WTC11 (cell line): ENCODE measurements at regions not wholly inside any gene's neighbourhood (a gene's known extent, or its start where the extent isn't known, plus 50 kb on each side); places are given as distances from the start of the nearest gene placed in this dataset.

Source experiments
- ATAC-seq: fragments of 200-7000 bp; cut with Tn5 transposase; 2 replicates; pipeline ENCODE4 v1.10.0; 2021; ENCODE audit warnings: mild to moderate bottlenecking, moderate library complexity
- CTCF ChIA-PET: fragments of 300-600 bp; sonication (Branson Sonifier 250); formaldehyde crosslinking; loops from one replicate; lab custom pipeline; 2021; ENCODE audit warnings: antibody characterized with exemption; lab: Charles Lee
- POLR2A ChIA-PET: fragments of 350-600 bp; sonication (Branson Sonifier 250); formaldehyde crosslinking; loops from one replicate; lab custom pipeline; 2021; ENCODE audit warnings: antibody characterized with exemption; lab: Charles Lee
- DNase-seq: peaks from one replicate; pipeline ENCODE4 v3.0.0; 2021; ENCODE audit warnings: low spot score
- H3K27ac Mint-ChIP-seq: 2 replicates; pipeline ENCODE4 v1.8.0; 2021; ENCODE audit warnings: mixed read lengths
- H3K27me3 Mint-ChIP-seq: 2 replicates; pipeline ENCODE4 v1.8.0; 2021; ENCODE audit warnings: low read depth, mild to moderate bottlenecking, moderate library complexity, mixed read lengths
- H3K36me3 Mint-ChIP-seq: 2 replicates; pipeline ENCODE4 v1.8.0; 2021; ENCODE audit warnings: mixed read lengths
- H3K4me1 Mint-ChIP-seq: 2 replicates; pipeline ENCODE4 v1.8.0; 2022; ENCODE audit warnings: mixed read lengths
- H3K4me3 Mint-ChIP-seq: 2 replicates; pipeline ENCODE4 v1.8.0; 2021; ENCODE audit warnings: mild to moderate bottlenecking, moderate library complexity, mixed read lengths
- H3K9me3 Mint-ChIP-seq: 2 replicates; pipeline ENCODE4 v1.8.0; 2021; ENCODE audit warnings: mixed read lengths
- CDX4 ChIP-seq: fragments of 250-450 bp; sonication (Bioruptor Pico); IDR thresholded peaks from 2 replicates; pipeline ENCODE4 v1.9.0; 2021; ENCODE audit warnings: moderate library complexity, mild to moderate bottlenecking, inconsistent platforms, borderline replicate concordance
- CREM ChIP-seq: sonication (generic); formaldehyde crosslinking; IDR thresholded peaks from 2 replicates; pipeline ENCODE4 v1.8.1; 2022; ENCODE audit warnings: mild to moderate bottlenecking, missing genetic modification reagents, moderate library complexity
- ESRRA ChIP-seq: sonication (generic); formaldehyde crosslinking; IDR thresholded peaks from 2 replicates; pipeline ENCODE4 v1.8.1; 2022; ENCODE audit warnings: mild to moderate bottlenecking, missing genetic modification reagents, borderline replicate concordance
- ETV6 ChIP-seq: sonication (generic); formaldehyde crosslinking; IDR thresholded peaks from 2 replicates; pipeline ENCODE4 v1.8.1; 2022; ENCODE audit warnings: mild to moderate bottlenecking, missing genetic modification reagents
- HMGXB4 ChIP-seq: sonication (generic); formaldehyde crosslinking; IDR thresholded peaks from 2 replicates; pipeline ENCODE4 v1.8.1; 2023; ENCODE audit warnings: mild to moderate bottlenecking, moderate library complexity, missing genetic modification reagents
- JAZF1 ChIP-seq: fragments of 250-450 bp; sonication (Bioruptor Pico); IDR thresholded peaks from 2 replicates; pipeline ENCODE4 v1.9.0; 2021; ENCODE audit warnings: moderate library complexity, mild to moderate bottlenecking, inconsistent platforms
- JUN ChIP-seq: sonication (generic); formaldehyde crosslinking; IDR thresholded peaks from 2 replicates; pipeline ENCODE4 v1.8.0; 2023; ENCODE audit warnings: mild to moderate bottlenecking, missing genetic modification reagents
- NFYB ChIP-seq: sonication (generic); formaldehyde crosslinking; conservative IDR thresholded peaks from 2 replicates; pipeline ENCODE4 v1.8.0; 2022; ENCODE audit warnings: low read depth, missing genetic modification reagents
- NR3C1 ChIP-seq: sonication (generic); formaldehyde crosslinking; conservative IDR thresholded peaks from 2 replicates; pipeline ENCODE4 v1.8.1; 2023; ENCODE audit warnings: low read depth, mild to moderate bottlenecking, missing genetic modification reagents
- SMAD3 ChIP-seq: sonication (generic); formaldehyde crosslinking; IDR thresholded peaks from 2 replicates; pipeline ENCODE4 v1.8.0; 2022; ENCODE audit warnings: missing genetic modification reagents, mild to moderate bottlenecking, borderline replicate concordance
- SP1 ChIP-seq: sonication (generic); formaldehyde crosslinking; conservative IDR thresholded peaks from 2 replicates; pipeline ENCODE4 v1.8.1; 2022; ENCODE audit warnings: missing genetic modification reagents
- TEAD4 ChIP-seq: sonication (generic); formaldehyde crosslinking; IDR thresholded peaks from 2 replicates; pipeline ENCODE4 v1.8.0; 2022; ENCODE audit warnings: mild to moderate bottlenecking, missing genetic modification reagents
- ZBTB21 ChIP-seq: sonication (generic); formaldehyde crosslinking; IDR thresholded peaks from 2 replicates; pipeline ENCODE4 v1.8.1; 2023; ENCODE audit warnings: mild to moderate bottlenecking, missing genetic modification reagents, borderline replicate concordance
- ZNF317 ChIP-seq: sonication (generic); formaldehyde crosslinking; IDR thresholded peaks from 2 replicates; pipeline ENCODE4 v1.8.1; 2023; ENCODE audit warnings: low read depth, mild to moderate bottlenecking, moderate library complexity, missing genetic modification reagents, borderline replicate concordance
- ZNF423 ChIP-seq: fragments of 250-450 bp; sonication (Bioruptor Pico); IDR thresholded peaks from 2 replicates; pipeline ENCODE4 v2.1.2; 2022; ENCODE audit warnings: mild to moderate bottlenecking, moderate library complexity
- ZNF425 ChIP-seq: fragments of 250-450 bp; sonication (Bioruptor Pico); conservative IDR thresholded peaks from 2 replicates; pipeline ENCODE4 v1.9.0; 2021; ENCODE audit warnings: mild to moderate bottlenecking
- TF ChIP-seq, protein P1 (sequence below): sonication (generic); formaldehyde crosslinking; IDR thresholded peaks from 2 replicates; pipeline ENCODE4 v1.8.1; 2023; ENCODE audit warnings: mild to moderate bottlenecking, missing genetic modification reagents
- TF ChIP-seq, protein P2 (sequence below): fragments of 250-450 bp; sonication (Bioruptor Pico); IDR thresholded peaks from 2 replicates; pipeline ENCODE4 v1.8.0; 2021; ENCODE audit warnings: mild to moderate bottlenecking
- TF ChIP-seq, protein P3 (sequence below): sonication (generic); formaldehyde crosslinking; IDR thresholded peaks from 2 replicates; pipeline ENCODE4 v1.8.1; 2023; ENCODE audit warnings: mild to moderate bottlenecking, missing genetic modification reagents, moderate library complexity

DNA sequence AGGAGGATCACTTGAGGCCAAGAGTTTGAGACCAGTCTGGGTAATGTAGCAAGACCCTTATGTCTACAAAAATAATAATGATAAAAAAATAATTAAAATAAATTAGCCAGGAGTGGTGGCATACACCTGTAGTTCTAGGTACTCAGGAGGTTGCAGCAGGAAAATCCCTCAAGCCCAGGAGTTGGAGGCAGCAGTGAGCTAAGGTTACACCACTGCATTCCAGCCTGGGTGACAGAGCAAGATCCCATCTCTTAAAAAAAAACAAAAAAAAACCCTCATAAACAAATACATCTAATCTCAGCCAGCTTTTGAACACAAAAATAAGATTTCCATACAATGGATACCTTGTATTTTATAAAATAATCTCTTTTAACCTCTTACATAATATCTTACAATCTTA is 363.3 kb upstream of the KLF4 start:
- POLR2A ChIA-PET = no interaction called here
- ATAC-seq (no peak), DNase-seq (no peak)
- CTCF ChIA-PET = no interaction called here
- Mint-ChIP-seq H3K9me3 (peaks cover 13% of the 10 kb centered on the region), H3K4me1 (peaks cover 12% of the 10 kb centered on the region), H3K27me3 (no peaks in the 10 kb centered on the region; the same call in 1 of the 2 replicates), H3K27ac (no peak overlapping the region), H3K4me3 (no peak overlapping the region), H3K36me3 (peaks cover 8% of the 10 kb centered on the region)
- TF ChIP-seq ETV6 (no peak), CDX4 (CRISPR knock-in tag) (no peak), ZNF423 (CRISPR knock-in tag) (no peak), ZNF425 (no peak)
- TF ChIP-seq, protein P1, sequence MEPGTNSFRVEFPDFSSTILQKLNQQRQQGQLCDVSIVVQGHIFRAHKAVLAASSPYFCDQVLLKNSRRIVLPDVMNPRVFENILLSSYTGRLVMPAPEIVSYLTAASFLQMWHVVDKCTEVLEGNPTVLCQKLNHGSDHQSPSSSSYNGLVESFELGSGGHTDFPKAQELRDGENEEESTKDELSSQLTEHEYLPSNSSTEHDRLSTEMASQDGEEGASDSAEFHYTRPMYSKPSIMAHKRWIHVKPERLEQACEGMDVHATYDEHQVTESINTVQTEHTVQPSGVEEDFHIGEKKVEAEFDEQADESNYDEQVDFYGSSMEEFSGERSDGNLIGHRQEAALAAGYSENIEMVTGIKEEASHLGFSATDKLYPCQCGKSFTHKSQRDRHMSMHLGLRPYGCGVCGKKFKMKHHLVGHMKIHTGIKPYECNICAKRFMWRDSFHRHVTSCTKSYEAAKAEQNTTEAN (CRISPR knock-in tag) = no peak

- ChIA-PET CTCF (interaction anchor here (1.4 kb wide), 1 partner anchor 425 kb away, joined by 3 read pairs; no protein-coding TSS in a partner anchor), POLR2A (no interaction called here)
- Mint-ChIP-seq H3K36me3 (peaks cover 5% of the 10 kb centered on the region), H3K4me3 (no peak overlapping the region), H3K4me1 (peaks cover 13% of the 10 kb centered on the region), H3K27me3 (no peaks in the 10 kb centered on the region; the same call in 1 of the 2 replicates), H3K9me3 (peaks cover 7% of the 10 kb centered on the region), H3K27ac (no peak overlapping the region)
- no peak for DNase-seq
- ATAC-seq = no peak
- TF ChIP-seq SP1 (CRISPR knock-in tag) (no peak), JAZF1 (no peak), ESRRA (CRISPR knock-in tag) (no peak), NFYB (no peak), ZNF317 (no peak), CREM (no peak), HMGXB4 (CRISPR knock-in tag) (no peak), NR3C1 (CRISPR knock-in tag) (no peak), SMAD3 (CRISPR knock-in tag) (no peak), ZBTB21 (CRISPR knock-in tag) (no peak), JUN (CRISPR knock-in tag) (no peak), TEAD4 (CRISPR knock-in tag) (no peak)
- TF ChIP-seq, protein P2, sequence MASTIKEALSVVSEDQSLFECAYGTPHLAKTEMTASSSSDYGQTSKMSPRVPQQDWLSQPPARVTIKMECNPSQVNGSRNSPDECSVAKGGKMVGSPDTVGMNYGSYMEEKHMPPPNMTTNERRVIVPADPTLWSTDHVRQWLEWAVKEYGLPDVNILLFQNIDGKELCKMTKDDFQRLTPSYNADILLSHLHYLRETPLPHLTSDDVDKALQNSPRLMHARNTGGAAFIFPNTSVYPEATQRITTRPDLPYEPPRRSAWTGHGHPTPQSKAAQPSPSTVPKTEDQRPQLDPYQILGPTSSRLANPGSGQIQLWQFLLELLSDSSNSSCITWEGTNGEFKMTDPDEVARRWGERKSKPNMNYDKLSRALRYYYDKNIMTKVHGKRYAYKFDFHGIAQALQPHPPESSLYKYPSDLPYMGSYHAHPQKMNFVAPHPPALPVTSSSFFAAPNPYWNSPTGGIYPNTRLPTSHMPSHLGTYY = no peak
- TF ChIP-seq, protein P3, sequence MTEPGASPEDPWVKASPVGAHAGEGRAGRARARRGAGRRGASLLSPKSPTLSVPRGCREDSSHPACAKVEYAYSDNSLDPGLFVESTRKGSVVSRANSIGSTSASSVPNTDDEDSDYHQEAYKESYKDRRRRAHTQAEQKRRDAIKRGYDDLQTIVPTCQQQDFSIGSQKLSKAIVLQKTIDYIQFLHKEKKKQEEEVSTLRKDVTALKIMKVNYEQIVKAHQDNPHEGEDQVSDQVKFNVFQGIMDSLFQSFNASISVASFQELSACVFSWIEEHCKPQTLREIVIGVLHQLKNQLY (CRISPR knock-in tag) = no peak
These were observed 361.1 kb upstream of the KLF4 start for GRCh38 chr9:107850653-107851052.
